Type B pancreatic cell (in vitro differentiated cells): ENCODE measurements at regions not wholly inside any gene's neighbourhood (a gene's known extent, or its start where the extent isn't known, plus 50 kb on each side); places are given as distances from the start of the nearest gene placed in this dataset.
A peak's percentile ranks its signal among the peaks of the same experiment; 100 is the strongest.
"Not testable (repeated sequence)": the region's sequence is repeated elsewhere in the genome, so short reads cannot be mapped to it uniquely, and the experiment has no call there.

Source experiments
- DNase-seq: peaks from one replicate; pipeline ENCODE4 v3.0.0; 2021; ENCODE audit warnings: mixed read lengths; ENCODE audit not compliant: unreplicated experiment; ENCODE audit errors: extremely low spot score
- H3K27ac Mint-ChIP-seq: 2 replicates; pipeline ENCODE4 v1.8.0; 2021; ENCODE audit warnings: mild to moderate bottlenecking, mixed read lengths
- H3K27me3 Mint-ChIP-seq: 2 replicates; pipeline ENCODE4 v1.8.0; 2021; ENCODE audit warnings: mixed read lengths
- H3K36me3 Mint-ChIP-seq: 2 replicates; pipeline ENCODE4 v1.8.0; 2021; ENCODE audit warnings: mixed read lengths
- H3K4me1 Mint-ChIP-seq: one replicate; pipeline ENCODE4 v1.8.0; 2021; ENCODE audit warnings: mixed read lengths; ENCODE audit not compliant: unreplicated experiment
- H3K4me3 Mint-ChIP-seq: 2 replicates; pipeline ENCODE4 v1.8.0; 2021; ENCODE audit warnings: mild to moderate bottlenecking, mixed read lengths
- H3K9me3 Mint-ChIP-seq: 2 replicates; pipeline ENCODE4 v1.8.0; 2021; ENCODE audit warnings: mixed read lengths

- H3K36me3 Mint-ChIP-seq, H3K9me3 Mint-ChIP-seq, H3K4me1 Mint-ChIP-seq, H3K4me3 Mint-ChIP-seq, H3K27ac Mint-ChIP-seq, H3K27me3 Mint-ChIP-seq, DNase-seq: not testable (repeated sequence)
Observed at GRCh38 chr2:87518066-87518465, 229.8 kb upstream of the PLGLB2 start.

- not testable (repeated sequence) for H3K36me3 Mint-ChIP-seq, H3K9me3 Mint-ChIP-seq, H3K27me3 Mint-ChIP-seq, H3K27ac Mint-ChIP-seq, H3K4me1 Mint-ChIP-seq, H3K4me3 Mint-ChIP-seq, DNase-seq
Observed at GRCh38 chr2:87518547-87518946, 229.3 kb upstream of the PLGLB2 start.

- not testable (repeated sequence) for H3K27ac Mint-ChIP-seq, H3K36me3 Mint-ChIP-seq
Observed at GRCh38 chr2:87519158-87520011, 228.5 kb upstream of the PLGLB2 start.

GRCh38 chr2:87521057-87521456, 226.8 kb upstream of the PLGLB2 start:
- not testable (repeated sequence) for DNase-seq, H3K27ac Mint-ChIP-seq, H3K36me3 Mint-ChIP-seq, H3K4me3 Mint-ChIP-seq, H3K9me3 Mint-ChIP-seq, H3K27me3 Mint-ChIP-seq, H3K4me1 Mint-ChIP-seq

More at GRCh38 chr2:87519158-87520011, 228.5 kb upstream of the PLGLB2 start:
- DNase-seq, H3K9me3 Mint-ChIP-seq, H3K4me1 Mint-ChIP-seq, H3K4me3 Mint-ChIP-seq, H3K27me3 Mint-ChIP-seq: not testable (repeated sequence)

- not testable (repeated sequence) for H3K9me3 Mint-ChIP-seq, H3K27ac Mint-ChIP-seq, H3K4me3 Mint-ChIP-seq, DNase-seq, H3K27me3 Mint-ChIP-seq, H3K36me3 Mint-ChIP-seq, H3K4me1 Mint-ChIP-seq
Observed at GRCh38 chr2:87521489-87521888, 226.4 kb upstream of the PLGLB2 start.

GRCh38 chr2:87524619-87525188, 223.2 kb upstream of the PLGLB2 start:
- H3K27ac Mint-ChIP-seq, H3K4me3 Mint-ChIP-seq, H3K27me3 Mint-ChIP-seq, H3K36me3 Mint-ChIP-seq, H3K4me1 Mint-ChIP-seq, DNase-seq, H3K9me3 Mint-ChIP-seq: not testable (repeated sequence)

- not testable (repeated sequence) for H3K27ac Mint-ChIP-seq, H3K27me3 Mint-ChIP-seq, H3K9me3 Mint-ChIP-seq, H3K4me3 Mint-ChIP-seq, H3K4me1 Mint-ChIP-seq, DNase-seq, H3K36me3 Mint-ChIP-seq
Observed at GRCh38 chr2:87525497-87525991, 222.3 kb upstream of the PLGLB2 start.

GRCh38 chr2:87526258-87526657, 221.6 kb upstream of the PLGLB2 start:
- not testable (repeated sequence) for H3K27ac Mint-ChIP-seq, H3K4me1 Mint-ChIP-seq, H3K9me3 Mint-ChIP-seq, DNase-seq, H3K36me3 Mint-ChIP-seq, H3K4me3 Mint-ChIP-seq, H3K27me3 Mint-ChIP-seq

- not testable (repeated sequence) for H3K9me3 Mint-ChIP-seq, H3K27ac Mint-ChIP-seq, H3K4me3 Mint-ChIP-seq, H3K36me3 Mint-ChIP-seq, H3K27me3 Mint-ChIP-seq, DNase-seq
- peaks cover 13% of the 10 kb centered on the region for H3K4me1 Mint-ChIP-seq
Observed at GRCh38 chr2:87531968-87532715, 215.7 kb upstream of the PLGLB2 start.

- not testable (repeated sequence) for H3K36me3 Mint-ChIP-seq, H3K27ac Mint-ChIP-seq, H3K9me3 Mint-ChIP-seq, DNase-seq, H3K27me3 Mint-ChIP-seq
- Mint-ChIP-seq H3K4me1 (peaks cover 13% of the 10 kb centered on the region), H3K4me3 (peak overlapping the region; percentile 6)
Observed at GRCh38 chr2:87533390-87534272, 214.3 kb upstream of the PLGLB2 start.

- not testable (repeated sequence) for H3K27me3 Mint-ChIP-seq, H3K9me3 Mint-ChIP-seq, H3K27ac Mint-ChIP-seq, H3K36me3 Mint-ChIP-seq, DNase-seq
- Mint-ChIP-seq H3K4me3 (peak overlapping the region; percentile 6), H3K4me1 (peaks cover 13% of the 10 kb centered on the region)
Observed at GRCh38 chr2:87534273-87534889, 213.5 kb upstream of the PLGLB2 start.

GRCh38 chr2:87536427-87536826, 211.5 kb upstream of the PLGLB2 start:
- not testable (repeated sequence) for H3K9me3 Mint-ChIP-seq, H3K27ac Mint-ChIP-seq, H3K36me3 Mint-ChIP-seq, H3K4me1 Mint-ChIP-seq, H3K4me3 Mint-ChIP-seq, DNase-seq, H3K27me3 Mint-ChIP-seq

- H3K4me1 Mint-ChIP-seq, H3K27me3 Mint-ChIP-seq, DNase-seq, H3K9me3 Mint-ChIP-seq, H3K27ac Mint-ChIP-seq, H3K36me3 Mint-ChIP-seq, H3K4me3 Mint-ChIP-seq: not testable (repeated sequence)
Observed at GRCh38 chr2:87537251-87537671, 210.6 kb upstream of the PLGLB2 start.
